Tibial artery (tissue), 4 donors: ENCODE measurements at regions not wholly inside any gene's neighbourhood (a gene's known extent, or its start where the extent isn't known, plus 50 kb on each side); places are given as distances from the start of the nearest gene placed in this dataset.

Experiments
- DNase-seq, 2 donors: peaks; one replicate each; pipeline ENCODE4 v3.0.0-alpha.2; 2019
- H3K27ac ChIP-seq, 2 donors: fragments of 200-600 bp; sonication (generic) in 1 of 2; 1 replicate in 1 of 2; 2 replicates in 1 of 2; pipeline ENCODE4 v1.5.1; 2018 to 2019; ENCODE audit warnings: mild to moderate bottlenecking in 1 of 2
- H3K27me3 ChIP-seq, 2 donors: fragments of 200-600 bp; sonication (generic) in 1 of 2; one replicate each; pipeline versions ENCODE4 v1.5.1 to v1.6.0; 2016 to 2019
- H3K36me3 ChIP-seq, 3 donors: fragments of 200-600 bp; sonication (generic) in 2 of 3; one replicate each; pipeline ENCODE4 v1.5.1; 2016 to 2019; ENCODE audit warnings: mild to moderate bottlenecking in 2 of 3
- H3K4me1 ChIP-seq, 4 donors: fragments of 200-600 bp; sonication (generic) in 2 of 4; 1 replicate in 3 of 4; 2 replicates in 1 of 4; pipeline ENCODE4 v1.5.1; 2016 to 2019
- H3K4me3 ChIP-seq, 2 donors: fragments of 200-600 bp; sonication (generic) in 1 of 2; 1 replicate in 1 of 2; 2 replicates in 1 of 2; pipeline ENCODE4 v1.5.1; 2018 to 2019; ENCODE audit warnings: mild to moderate bottlenecking in 2 of 2
- H3K9me3 ChIP-seq, 3 donors: fragments of 200-600 bp; sonication (generic) in 1 of 3; one replicate each; pipeline ENCODE4 v1.5.1; 2016 to 2019
- CTCF ChIP-seq, 2 experiments: fragments of 200-600 bp in 1 of 2; fragments of 450-650 bp in 1 of 2; IDR thresholded peaks; one replicate each; pipeline ENCODE4 v1.5.1; 2017 to 2019; ENCODE audit warnings: antibody characterized with exemption in 2 of 2, mild to moderate bottlenecking in 1 of 2, moderate library complexity in 1 of 2
- intact Hi-C: fragments of 100-400 bp; cut with DNase I; formaldehyde crosslinking; loops from one replicate; pipeline ENCODE4 v1.15.0; 2023; ENCODE audit warnings: low total_unique reads

GRCh38 chr22:33117821-33118220, 59.6 kb upstream of the SYN3 start:
- H3K9me3 ChIP-seq: no peaks in the 10 kb centered on the region
- DNase-seq: no peak
- intact Hi-C loops: no loop called here
- H3K4me1 ChIP-seq: no peaks in the 10 kb centered on the region
- no peaks in the 10 kb centered on the region for H3K36me3 ChIP-seq
- no peak overlapping the region for H3K4me3 ChIP-seq
- no peak overlapping the region for H3K27ac ChIP-seq
- no peaks in the 10 kb centered on the region for H3K27me3 ChIP-seq
- no peak for TF ChIP-seq CTCF (IDR thresholded peaks at IDR 0.05)

- Histone ChIP-seq H3K9me3 (no peaks in the 10 kb centered on the region), H3K27me3 (no peaks in the 10 kb centered on the region), H3K27ac (no peak overlapping the region), H3K4me1 (no peaks in the 10 kb centered on the region), H3K36me3 (no peaks in the 10 kb centered on the region), H3K4me3 (no peak overlapping the region)
- DNase-seq: no peak
- no peak for TF ChIP-seq CTCF (IDR thresholded peaks at IDR 0.05)
- intact Hi-C loops: no loop called here
Observed at GRCh38 chr22:33116841-33117547, 58.8 kb upstream of the SYN3 start.

DNA sequence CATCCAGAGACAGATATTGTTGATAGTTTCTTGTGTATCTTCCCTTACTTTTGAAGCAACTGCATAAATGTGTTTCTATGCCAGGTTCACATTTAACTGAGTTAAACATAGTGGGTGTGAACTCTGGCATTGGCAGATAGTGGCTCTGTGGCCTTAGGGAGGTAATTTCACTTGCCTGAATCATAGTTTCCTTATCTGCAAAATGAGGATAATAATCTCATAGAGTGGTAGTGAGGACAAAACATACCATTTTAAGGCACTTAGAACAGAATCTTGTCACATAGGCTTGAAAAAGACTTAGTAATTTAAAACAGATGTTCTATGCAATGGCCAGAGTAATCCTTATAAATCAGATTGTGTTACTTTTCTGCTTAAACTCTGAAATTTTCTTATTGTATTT, 56.4 kb upstream of the SYN3 start:
- Histone ChIP-seq H3K4me1 (no peaks in the 10 kb centered on the region), H3K9me3 (no peaks in the 10 kb centered on the region), H3K27ac (no peak overlapping the region), H3K27me3 (no peaks in the 10 kb centered on the region), H3K4me3 (no peak overlapping the region), H3K36me3 (no peaks in the 10 kb centered on the region)
- no peak for TF ChIP-seq CTCF (IDR thresholded peaks at IDR 0.05)
- intact Hi-C loops: no loop called here
- no peak for DNase-seq

- no peaks in the 10 kb centered on the region for H3K36me3 ChIP-seq
- H3K27ac ChIP-seq: no peak overlapping the region
- H3K9me3 ChIP-seq: no peaks in the 10 kb centered on the region
- TF ChIP-seq CTCF (IDR thresholded peaks at IDR 0.05): no peak
- no peak overlapping the region for H3K4me3 ChIP-seq
- intact Hi-C loops: no loop called here
- H3K27me3 ChIP-seq: no peaks in the 10 kb centered on the region
- DNase-seq: no peak
- no peaks in the 10 kb centered on the region for H3K4me1 ChIP-seq
Observed at GRCh38 chr22:33112580-33112979, 54.4 kb upstream of the SYN3 start.

DNA sequence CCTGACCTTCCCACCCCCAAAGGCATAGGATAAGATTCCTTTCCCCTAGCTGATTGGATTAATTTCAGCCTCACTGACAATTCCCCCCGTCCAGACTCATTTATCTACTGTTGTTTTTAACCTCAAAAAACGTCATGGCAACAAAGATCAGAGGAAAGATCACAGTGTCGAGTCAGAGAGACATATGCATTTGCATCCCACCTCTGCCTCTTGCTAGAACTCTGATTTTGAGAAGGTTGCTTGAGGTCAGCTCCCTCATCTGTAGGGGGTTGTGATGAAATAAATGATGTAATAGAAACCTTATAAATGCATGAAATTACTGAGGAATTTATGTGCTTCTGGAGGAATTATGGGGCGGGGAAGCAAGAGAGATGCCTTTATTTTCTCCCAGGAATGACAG, 53.3 kb upstream of the SYN3 start:
- no peak overlapping the region for H3K4me3 ChIP-seq
- H3K4me1 ChIP-seq: no peaks in the 10 kb centered on the region
- no peaks in the 10 kb centered on the region for H3K9me3 ChIP-seq
- H3K27ac ChIP-seq: no peak overlapping the region
- DNase-seq: no peak
- H3K27me3 ChIP-seq: no peaks in the 10 kb centered on the region
- H3K36me3 ChIP-seq: no peaks in the 10 kb centered on the region
- no peak for TF ChIP-seq CTCF (IDR thresholded peaks at IDR 0.05)
- intact Hi-C loops: no loop called here
